GM12878 (cell line): ENCODE measurements at regions not wholly inside any gene's neighbourhood (a gene's known extent, or its start where the extent isn't known, plus 50 kb on each side); places are given as distances from the start of the nearest gene placed in this dataset.

ENCODE experiments used
- ATAC-seq: fragments of 200-7000 bp; cut with Tn5 transposase; 3 replicates; pipeline ENCODE4 v1.9.1; 2020; ENCODE audit warnings: mild to moderate bottlenecking, moderate library complexity
- BruUV-seq: library from RNA; stranded (reverse); fragments of 400-500 nt; replicated peaks from 2 replicates; lab custom pipeline; 2021; lab: Mats Ljungman, UMichigan
- CTCF ChIA-PET: fragments of 300-600 bp; sonication (Branson Sonifier 250); formaldehyde crosslinking; extraction: SDS; loops from one replicate; lab custom pipeline; 2021; ENCODE audit warnings: inconsistent platforms; lab: Yijun Ruan, JAX
- POLR2A ChIA-PET: fragments of 350-600 bp; formaldehyde crosslinking; extraction: SDS; loops from one replicate; lab custom pipeline; 2021; ENCODE audit warnings: inconsistent platforms; lab: Charles Lee
- RAD21 ChIA-PET: fragments of 300-600 bp; sonication (Branson Sonifier 250); formaldehyde crosslinking; loops from one replicate; lab custom pipeline; 2023; ENCODE audit warnings: antibody characterized with exemption; ENCODE audit not compliant: unreplicated experiment; lab: Charles Lee
- SMC1A ChIA-PET: fragments of 300-600 bp; sonication (Branson Sonifier 250); formaldehyde crosslinking; loops from one replicate; lab custom pipeline; 2023; ENCODE audit not compliant: unreplicated experiment, uncharacterized antibody; lab: Charles Lee
- DNase-seq: peaks from one replicate; pipeline ENCODE4 v3.0.0-alpha.2; 2011; ENCODE audit warnings: low read depth, low spot score
- FAIRE-seq: peaks from 3 replicates; lab custom pipeline; 2011; peaks lifted over from hg19 to GRCh38; lab: Jason Lieb, UNC
- H2AFZ ChIP-seq: 2 replicates; pipeline ENCODE4 v1.6.0; 2011; ENCODE audit warnings: low read depth, low read length, control low read depth; ENCODE audit not compliant: control insufficient read depth
- H3K27ac ChIP-seq: 2 replicates; pipeline ENCODE4 v1.5.1; 2011; ENCODE audit warnings: control low read depth; ENCODE audit not compliant: control insufficient read depth, insufficient read depth
- H3K27me3 ChIP-seq, 2 experiments: replicated peaks in 1 of 2; 2 replicates each; pipeline versions ENCODE4 v1.6.0 to v1.6.1; 2011; ENCODE audit warnings: low read length in 1 of 2; ENCODE audit not compliant: control insufficient read depth in 2 of 2, insufficient read depth in 2 of 2
- H3K36me3 ChIP-seq, 2 experiments: 2 replicates each; pipeline ENCODE4 v1.5.1; 2011; ENCODE audit warnings: low read length in 1 of 2; ENCODE audit not compliant: control insufficient read depth in 2 of 2, insufficient read depth in 2 of 2
- H3K4me1 ChIP-seq: 2 replicates; pipeline ENCODE4 v1.6.1; 2011; ENCODE audit warnings: mild to moderate bottlenecking, low read length, moderate library complexity, mixed read lengths; ENCODE audit not compliant: control insufficient read depth, insufficient read depth
- H3K4me2 ChIP-seq: 2 replicates; pipeline ENCODE4 v1.6.0; 2011; ENCODE audit warnings: control low read depth; ENCODE audit not compliant: control insufficient read depth, insufficient read depth
- H3K4me3 ChIP-seq: fragments of 200-600 bp; sonication (generic); 2 replicates; pipeline ENCODE4 v1.5.1; 2016
- H3K79me2 ChIP-seq: 2 replicates; pipeline ENCODE4 v1.6.0; 2011; ENCODE audit warnings: low read length; ENCODE audit not compliant: control insufficient read depth, insufficient read depth
- H3K9ac ChIP-seq: 2 replicates; pipeline ENCODE4 v1.8.0; 2011; ENCODE audit warnings: low read length, control low read depth, mixed read lengths; ENCODE audit not compliant: control insufficient read depth, insufficient read depth
- H3K9me3 ChIP-seq: replicated peaks from 3 replicates; pipeline ENCODE4 v1.5.1; 2011; ENCODE audit warnings: mild to moderate bottlenecking, low read length; ENCODE audit not compliant: control insufficient read depth, insufficient read depth
- H4K20me1 ChIP-seq: 2 replicates; pipeline ENCODE4 v1.6.0; 2011; ENCODE audit not compliant: control insufficient read depth, insufficient read depth
- ASH2L ChIP-seq: fragments of 300-600, 200-600 bp; sonication (generic); IDR thresholded peaks from 2 replicates; pipeline ENCODE4 v1.6.1; 2017; ENCODE audit warnings: low read depth, mild to moderate bottlenecking, borderline replicate concordance
- BRCA1 ChIP-seq: IDR thresholded peaks from 2 replicates; pipeline ENCODE4 v1.6.1; 2011; ENCODE audit warnings: low read depth, low read length, improper control_type of control experiment
- CBX5 ChIP-seq: sonication (generic); IDR thresholded peaks from 2 replicates; pipeline ENCODE4 v1.6.1; 2016; ENCODE audit warnings: low read depth, moderate library complexity, mild to moderate bottlenecking, inconsistent platforms
- CREM ChIP-seq: IDR thresholded peaks from 2 replicates; pipeline ENCODE4 v1.6.1; 2014; ENCODE audit warnings: antibody characterized with exemption, low read depth
- EED ChIP-seq: sonication (generic); IDR thresholded peaks from 2 replicates; pipeline ENCODE4 v1.6.1; 2016; ENCODE audit warnings: antibody characterized with exemption, low read depth
- FOXK2 ChIP-seq: fragments of 450-650 bp; IDR thresholded peaks from 2 replicates; pipeline ENCODE4 v1.6.1; 2017; ENCODE audit warnings: mild to moderate bottlenecking, moderate library complexity
- HDAC2 ChIP-seq: fragments of 200-600 bp; sonication (generic); IDR thresholded peaks from 2 replicates; pipeline ENCODE4 v1.6.1; 2017
- MYC ChIP-seq: IDR thresholded peaks from 2 replicates; pipeline ENCODE4 v1.6.1; 2011; ENCODE audit warnings: mild to moderate bottlenecking, low read length, moderate library complexity, inconsistent platforms; ENCODE audit not compliant: insufficient read depth, insufficient replicate concordance, insufficient read length, severe bottlenecking
- NR2F1 ChIP-seq: fragments of 450-650 bp; conservative IDR thresholded peaks from 2 replicates; pipeline ENCODE4 v1.6.1; 2017; ENCODE audit warnings: mild to moderate bottlenecking
- NRF1 ChIP-seq: conservative IDR thresholded peaks from 2 replicates; pipeline ENCODE4 v1.6.1; 2011; ENCODE audit warnings: mild to moderate bottlenecking, low read depth, low read length, improper control_type of control experiment
- PAX8 ChIP-seq: fragments of 450-650 bp; IDR thresholded peaks from 2 replicates; pipeline ENCODE4 v1.6.1; 2017; ENCODE audit warnings: mild to moderate bottlenecking, moderate library complexity
- POU2F2 ChIP-seq: IDR thresholded peaks from 3 replicates; pipeline ENCODE4 v1.6.1; 2011; ENCODE audit warnings: low read depth, mild to moderate bottlenecking, low read length, borderline replicate concordance
- RCOR1 ChIP-seq: conservative IDR thresholded peaks from 2 replicates; pipeline ENCODE4 v1.6.1; 2012; ENCODE audit warnings: low read depth, low read length, improper control_type of control experiment
- RUNX3 ChIP-seq: IDR thresholded peaks from 2 replicates; pipeline ENCODE4 v1.6.1; 2012; ENCODE audit warnings: low read length, inconsistent platforms
- WRNIP1 ChIP-seq: IDR thresholded peaks from 2 replicates; pipeline ENCODE4 v1.6.1; 2011; ENCODE audit warnings: low read depth, low read length, improper control_type of control experiment, borderline replicate concordance
- ZBED1 ChIP-seq: IDR thresholded peaks from 2 replicates; pipeline ENCODE4 v1.6.1; 2016; ENCODE audit warnings: borderline replicate concordance
- ZBTB4 ChIP-seq: fragments of 450-650 bp; formaldehyde crosslinking; IDR thresholded peaks from 2 replicates; pipeline ENCODE4 v1.4.0; 2022; ENCODE audit warnings: mild to moderate bottlenecking, moderate library complexity
- WGBS: methylation state at CpG from one replicate; pipeline ENCODE4 v1.1.6; 2016; ENCODE audit warnings: low lambda C conversion rate; ENCODE audit not compliant: insufficient replicate concordance, insufficient coverage; ENCODE audit errors: missing lambda C conversion rate; 5-methylcytosine and 5-hydroxymethylcytosine counted together
- in situ Hi-C: fragments of 300-500 bp; cut with MboI; formaldehyde crosslinking; loops from 9 replicates; pipeline ENCODE4 v1.14.3; 2018; ENCODE audit warnings: mixed read lengths
- intact Hi-C: fragments of 100-400 bp; cut with micrococcal nuclease; formaldehyde crosslinking; loops from one replicate; pipeline ENCODE4 v1.14.2; 2022; ENCODE audit not compliant: unreplicated experiment
- TF ChIP-seq, protein P1 (sequence below): fragments of 450-650 bp; IDR thresholded peaks from 2 replicates; pipeline ENCODE4 v1.6.1; 2016; ENCODE audit warnings: mild to moderate bottlenecking
- TF ChIP-seq, protein P2 (sequence below): fragments of 450-650 bp; IDR thresholded peaks from 2 replicates; pipeline ENCODE4 v1.6.1; 2017; ENCODE audit warnings: borderline replicate concordance

DNA sequence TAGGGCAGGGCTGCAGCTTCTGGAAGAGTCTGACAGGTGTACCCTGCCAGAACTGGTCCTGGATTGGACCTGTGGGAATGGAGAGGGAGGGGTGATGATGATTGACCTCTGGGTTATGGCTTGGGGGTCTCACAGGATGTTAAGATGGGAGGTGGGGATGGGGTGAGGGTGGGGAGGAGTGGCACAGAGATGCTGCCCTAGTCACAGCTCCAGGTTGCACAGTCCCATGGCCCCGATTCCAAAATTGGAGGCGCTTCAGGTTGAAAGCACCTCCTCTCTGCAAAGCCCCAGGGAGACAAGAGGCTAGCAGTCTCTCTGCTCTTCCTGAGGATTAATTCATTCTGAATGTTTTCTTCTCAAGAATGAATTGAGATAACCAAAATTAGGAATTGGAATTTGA is 101.4 kb downstream of the FAM43A start (continued):
- TF ChIP-seq ZBTB4 (CRISPR knock-in tag): no peak
- TF ChIP-seq, protein P1, sequence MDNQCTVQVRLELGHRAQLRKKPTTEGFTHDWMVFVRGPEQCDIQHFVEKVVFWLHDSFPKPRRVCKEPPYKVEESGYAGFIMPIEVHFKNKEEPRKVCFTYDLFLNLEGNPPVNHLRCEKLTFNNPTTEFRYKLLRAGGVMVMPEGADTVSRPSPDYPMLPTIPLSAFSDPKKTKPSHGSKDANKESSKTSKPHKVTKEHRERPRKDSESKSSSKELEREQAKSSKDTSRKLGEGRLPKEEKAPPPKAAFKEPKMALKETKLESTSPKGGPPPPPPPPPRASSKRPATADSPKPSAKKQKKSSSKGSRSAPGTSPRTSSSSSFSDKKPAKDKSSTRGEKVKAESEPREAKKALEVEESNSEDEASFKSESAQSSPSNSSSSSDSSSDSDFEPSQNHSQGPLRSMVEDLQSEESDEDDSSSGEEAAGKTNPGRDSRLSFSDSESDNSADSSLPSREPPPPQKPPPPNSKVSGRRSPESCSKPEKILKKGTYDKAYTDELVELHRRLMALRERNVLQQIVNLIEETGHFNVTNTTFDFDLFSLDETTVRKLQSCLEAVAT: no peak
- no peak for TF ChIP-seq ZBED1
- no peak for TF ChIP-seq FOXK2
- no peak for TF ChIP-seq PAX8
- no peak for TF ChIP-seq POU2F2
- TF ChIP-seq BRCA1: no peak
- no peak for TF ChIP-seq NR2F1

- ChIA-PET CTCF (interaction anchor here (0.9 kb wide), 2 partner anchors 16 to 469 kb away, joined by 3 to 4 read pairs; no protein-coding TSS in a partner anchor), POLR2A (no interaction called here), SMC1A (no interaction called here), RAD21 (no interaction called here)
- no peaks in the 10 kb centered on the region for H3K36me3 ChIP-seq
- ATAC-seq (no peak), FAIRE-seq (no peak), DNase-seq (no peak)
- no peak overlapping the region for H3K9ac ChIP-seq
- H3K79me2 ChIP-seq: no peaks in the 10 kb centered on the region
- intact Hi-C loops: no loop called here
- H3K27ac ChIP-seq: no peak overlapping the region
- H2AFZ ChIP-seq: no peak overlapping the region
- TF ChIP-seq HDAC2 (no peak), RUNX3 (no peak), NRF1 (no peak), WRNIP1 (no peak), RCOR1 (no peak), MYC (no peak), ASH2L (no peak), EED (no peak), CREM (no peak), CBX5 (no peak)
- TF ChIP-seq, protein P2, sequence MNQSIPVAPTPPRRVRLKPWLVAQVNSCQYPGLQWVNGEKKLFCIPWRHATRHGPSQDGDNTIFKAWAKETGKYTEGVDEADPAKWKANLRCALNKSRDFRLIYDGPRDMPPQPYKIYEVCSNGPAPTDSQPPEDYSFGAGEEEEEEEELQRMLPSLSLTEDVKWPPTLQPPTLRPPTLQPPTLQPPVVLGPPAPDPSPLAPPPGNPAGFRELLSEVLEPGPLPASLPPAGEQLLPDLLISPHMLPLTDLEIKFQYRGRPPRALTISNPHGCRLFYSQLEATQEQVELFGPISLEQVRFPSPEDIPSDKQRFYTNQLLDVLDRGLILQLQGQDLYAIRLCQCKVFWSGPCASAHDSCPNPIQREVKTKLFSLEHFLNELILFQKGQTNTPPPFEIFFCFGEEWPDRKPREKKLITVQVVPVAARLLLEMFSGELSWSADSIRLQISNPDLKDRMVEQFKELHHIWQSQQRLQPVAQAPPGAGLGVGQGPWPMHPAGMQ: no peak
- peaks cover 0 to 1% of the 10 kb centered on the region in 2 experiments; a peak in 1 of 4 replicates for H3K27me3 ChIP-seq
- no peak overlapping the region for H3K4me3 ChIP-seq
- no peaks in the 10 kb centered on the region for H3K9me3 ChIP-seq
- H3K4me1 ChIP-seq: no peaks in the 10 kb centered on the region
- no peak overlapping the region for H3K4me2 ChIP-seq
- no TSS peak for BruUV-seq
- no peaks in the 10 kb centered on the region for H4K20me1 ChIP-seq
- 46% methylated on average over 6 of the region's 6 CpGs for WGBS
- in situ Hi-C loops: no loop called here
Observed at GRCh38 chr3:194787650-194788049, 102.0 kb downstream of the FAM43A start.
